Psoas muscle (tissue), 7 donors: ENCODE measurements at regions not wholly inside any gene's neighbourhood (a gene's known extent, or its start where the extent isn't known, plus 50 kb on each side); places are given as distances from the start of the nearest gene placed in this dataset.

ENCODE experiments used
- ATAC-seq, 4 donors: fragments of 200-7000 bp; cut with Tn5 transposase; one replicate each; pipeline ENCODE4 v1.9.1; 2020; ENCODE audit warnings: moderate library complexity in 3 of 4, mild to moderate bottlenecking in 2 of 4
- DNase-seq, 2 donors: peaks; one replicate each; pipeline ENCODE4 v3.0.0-alpha.2; 2020
- H3K27ac ChIP-seq: fragments of 200-600 bp; one replicate; pipeline ENCODE4 v1.8.0; 2022
- H3K27me3 ChIP-seq, 3 donors: fragments of 200-600 bp in 1 of 3; one replicate each; pipeline versions ENCODE4 v1.6.1 to v1.8.0; 2013 to 2022; ENCODE audit warnings: low read length in 2 of 3, mild to moderate bottlenecking in 2 of 3, moderate library complexity in 1 of 3; ENCODE audit not compliant: insufficient read depth in 3 of 3
- H3K36me3 ChIP-seq, 2 donors: fragments of 200-600 bp in 1 of 2; one replicate each; pipeline versions ENCODE4 v1.6.1 to v1.8.0; 2013 to 2022; ENCODE audit warnings: low read depth in 1 of 2, mild to moderate bottlenecking in 1 of 2, moderate library complexity in 1 of 2; ENCODE audit not compliant: insufficient read depth in 1 of 2
- H3K4me1 ChIP-seq: fragments of 200-600 bp; one replicate; pipeline ENCODE4 v1.8.0; 2022
- H3K4me3 ChIP-seq: fragments of 200-600 bp; one replicate; pipeline ENCODE4 v1.8.0; 2022; ENCODE audit warnings: mild to moderate bottlenecking
- H3K9me3 ChIP-seq: fragments of 200-600 bp; one replicate; pipeline ENCODE4 v1.8.0; 2022
- WGBS, 3 donors: extraction: QIAGEN DNeasy Blood & Tissue Kit; methylation state at CpG; one replicate each; pipeline versions ENCODE4 v1.1.6 to v1.1.7; 2013; 5-methylcytosine and 5-hydroxymethylcytosine counted together
- intact Hi-C, 2 donors: fragments of 100-400 bp; cut with DNase I; formaldehyde crosslinking; loops; one replicate each; pipeline versions ENCODE4 v1.11.0 to v1.14.2; 2022
- TF ChIP-seq, protein P1 (sequence below): fragments of 200-600 bp; IDR thresholded peaks from one replicate; pipeline ENCODE4 v1.8.0; 2022; ENCODE audit warnings: antibody characterized with exemption
- donor health status: healthy with polysubstance abuse.
- donor health status: DM: no; HTN: no; CAD: no; lungs with moderate emphysema.
- donor health status: Bipolar disorder and iron deficiency.
- donor health status: healthy.
- donor health status: DM: yes; HTN: yes; CAD: no.
- donor health status: DM: no; HTN: no; CAD: no.
- donor health status: DM: yes; HTN: yes; CAD: no.

DNA sequence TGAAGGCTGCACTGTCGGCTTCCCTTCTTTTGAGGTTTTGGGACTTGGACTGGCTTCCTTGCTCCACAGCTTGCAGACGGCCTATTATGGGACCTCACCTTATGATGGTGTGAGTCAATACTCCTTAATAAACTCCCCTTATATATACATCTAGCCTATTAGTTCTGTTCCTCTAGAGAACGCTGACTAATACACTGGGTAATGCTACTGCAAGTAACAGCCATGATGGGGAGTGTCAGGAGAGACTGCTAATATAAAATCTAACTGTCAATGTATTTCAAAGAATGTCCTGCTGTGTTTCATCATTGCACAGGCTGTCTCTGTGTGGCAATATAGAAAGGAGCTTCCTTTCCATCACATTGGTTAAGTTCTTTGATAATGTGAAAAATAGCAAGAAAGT, 57.7 kb upstream of the UST start:
- no peak for ATAC-seq
- H3K4me3 ChIP-seq: no peak overlapping the region
- no peak overlapping the region for H3K27ac ChIP-seq
- no peak for DNase-seq
- no peaks in the 10 kb centered on the region for H3K4me1 ChIP-seq
- intact Hi-C loops: no loop called here
- WGBS, 3 donors: 74 to 87% (median 86%) methylated on average over 3 of the region's 3 CpGs
- TF ChIP-seq, protein P1, sequence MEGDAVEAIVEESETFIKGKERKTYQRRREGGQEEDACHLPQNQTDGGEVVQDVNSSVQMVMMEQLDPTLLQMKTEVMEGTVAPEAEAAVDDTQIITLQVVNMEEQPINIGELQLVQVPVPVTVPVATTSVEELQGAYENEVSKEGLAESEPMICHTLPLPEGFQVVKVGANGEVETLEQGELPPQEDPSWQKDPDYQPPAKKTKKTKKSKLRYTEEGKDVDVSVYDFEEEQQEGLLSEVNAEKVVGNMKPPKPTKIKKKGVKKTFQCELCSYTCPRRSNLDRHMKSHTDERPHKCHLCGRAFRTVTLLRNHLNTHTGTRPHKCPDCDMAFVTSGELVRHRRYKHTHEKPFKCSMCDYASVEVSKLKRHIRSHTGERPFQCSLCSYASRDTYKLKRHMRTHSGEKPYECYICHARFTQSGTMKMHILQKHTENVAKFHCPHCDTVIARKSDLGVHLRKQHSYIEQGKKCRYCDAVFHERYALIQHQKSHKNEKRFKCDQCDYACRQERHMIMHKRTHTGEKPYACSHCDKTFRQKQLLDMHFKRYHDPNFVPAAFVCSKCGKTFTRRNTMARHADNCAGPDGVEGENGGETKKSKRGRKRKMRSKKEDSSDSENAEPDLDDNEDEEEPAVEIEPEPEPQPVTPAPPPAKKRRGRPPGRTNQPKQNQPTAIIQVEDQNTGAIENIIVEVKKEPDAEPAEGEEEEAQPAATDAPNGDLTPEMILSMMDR: no peak
- no peaks in the 10 kb centered on the region for H3K9me3 ChIP-seq
- H3K27me3 ChIP-seq: no peaks in the 10 kb centered on the region
- H3K36me3 ChIP-seq: no peaks in the 10 kb centered on the region

DNA sequence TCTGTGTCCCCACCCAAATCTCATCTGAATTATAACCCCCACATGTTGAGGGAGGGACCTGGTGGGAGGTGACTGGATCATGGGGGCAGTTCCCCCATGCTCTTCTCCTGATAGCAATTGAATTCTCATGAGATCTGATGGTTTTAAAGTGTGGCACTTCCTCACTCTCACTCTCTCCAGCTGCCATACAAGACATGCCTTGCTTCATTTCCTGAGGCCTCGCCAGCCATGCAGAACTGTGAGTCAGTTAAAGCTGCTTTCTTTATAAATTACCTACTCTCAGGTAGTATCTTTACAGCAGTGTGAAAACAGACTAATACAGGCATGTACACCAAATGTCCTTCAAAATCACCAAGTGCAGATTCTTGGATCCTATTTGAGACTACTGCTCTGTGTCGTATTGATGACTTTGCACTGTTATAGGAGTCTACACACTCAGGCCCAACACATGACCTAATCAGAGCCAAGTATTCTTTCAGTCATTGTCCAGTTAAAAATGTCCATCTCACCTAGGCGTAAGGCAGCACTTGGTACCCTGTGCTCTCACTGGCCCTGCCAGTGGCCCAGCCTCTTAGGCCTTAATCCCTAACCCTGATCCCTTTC, 52.8 kb upstream of the UST start:
- TF ChIP-seq, protein P1: no peak
- intact Hi-C loops: loop anchor here in 1 of 2 donors (5.0 kb wide), 1 partner anchor 312 kb away; no protein-coding TSS in a partner anchor
- H3K27ac ChIP-seq: no peak overlapping the region
- no peak overlapping the region for H3K4me3 ChIP-seq
- WGBS, 3 donors: 89 to 93% (median 93%) methylated on average over 3 of the region's 3 CpGs
- DNase-seq (no peak), ATAC-seq (no peak)
- no peaks in the 10 kb centered on the region for H3K27me3 ChIP-seq
- H3K9me3 ChIP-seq: no peaks in the 10 kb centered on the region
- no peaks in the 10 kb centered on the region for H3K4me1 ChIP-seq
- H3K36me3 ChIP-seq: no peaks in the 10 kb centered on the region
